A673 (cell line): ENCODE measurements at regions not wholly inside any gene's neighbourhood (a gene's known extent, or its start where the extent isn't known, plus 50 kb on each side); places are given as distances from the start of the nearest gene placed in this dataset.

Experiments
- BruUV-seq: library from RNA; stranded (reverse); fragments of 400-500 nt; replicated peaks from 2 replicates; lab custom pipeline; 2021; lab: Mats Ljungman, UMichigan
- CTCF ChIA-PET: fragments of 300-600 bp; sonication (Branson Sonifier 250); formaldehyde crosslinking; loops from one replicate; lab custom pipeline; 2022; ENCODE audit warnings: antibody characterized with exemption; lab: Charles Lee
- POLR2A ChIA-PET: fragments of 300-600 bp; sonication (Branson Sonifier 250); formaldehyde crosslinking; loops from one replicate; lab custom pipeline; 2022; ENCODE audit warnings: antibody characterized with exemption; ENCODE audit not compliant: low non-redundant PET; lab: Charles Lee
- DNase-seq: peaks from one replicate; pipeline ENCODE4 v3.0.0-alpha.2; 2015; ENCODE audit warnings: low spot score
- H3K27ac ChIP-seq: fragments of 200-600 bp; sonication (generic); 2 replicates; pipeline ENCODE4 v1.5.1; 2016; ENCODE audit warnings: mixed run types, low read depth, mild to moderate bottlenecking, mixed read lengths, antibody characterized with exemption, low read length; ENCODE audit not compliant: poor library complexity, severe bottlenecking
- H3K27me3 ChIP-seq: fragments of 200-600 bp; sonication (generic); replicated peaks from 2 replicates; pipeline ENCODE4 v1.6.1; 2017; ENCODE audit warnings: mixed run types, low read depth, mild to moderate bottlenecking, mixed read lengths, antibody characterized with exemption, low read length; ENCODE audit not compliant: insufficient read depth, poor library complexity
- H3K36me3 ChIP-seq: fragments of 200-600 bp; sonication (generic); 2 replicates; pipeline ENCODE4 v1.6.1; 2016; ENCODE audit warnings: mixed run types, mild to moderate bottlenecking, mixed read lengths, antibody characterized with exemption, low read length; ENCODE audit not compliant: insufficient read depth, poor library complexity, severe bottlenecking
- H3K4me1 ChIP-seq: fragments of 200-600 bp; sonication (generic); 2 replicates; pipeline ENCODE4 v1.6.1; 2017; ENCODE audit warnings: mixed run types, mild to moderate bottlenecking, mixed read lengths, antibody characterized with exemption, low read length; ENCODE audit not compliant: insufficient read depth, poor library complexity, severe bottlenecking
- H3K4me3 ChIP-seq: fragments of 200-600 bp; sonication (generic); 2 replicates; pipeline ENCODE4 v1.5.1; 2016; ENCODE audit warnings: low read depth, mixed run types, mild to moderate bottlenecking, mixed read lengths, low read length; ENCODE audit not compliant: poor library complexity, severe bottlenecking
- H3K9me3 ChIP-seq: fragments of 200-600 bp; sonication (generic); 2 replicates; pipeline ENCODE4 v1.6.1; 2016; ENCODE audit warnings: mixed run types, low read depth, mild to moderate bottlenecking, mixed read lengths, antibody characterized with exemption, low read length; ENCODE audit not compliant: poor library complexity, severe bottlenecking
- CTCF ChIP-seq: fragments of 300-800, 200-600 bp; sonication (generic); conservative IDR thresholded peaks from 2 replicates; pipeline ENCODE4 v1.5.1; 2017; ENCODE audit warnings: low read depth, mild to moderate bottlenecking, antibody characterized with exemption, low read length, moderate library complexity, mixed read lengths
- EZH2 ChIP-seq: fragments of 200-600 bp; sonication (generic); IDR thresholded peaks from 2 replicates; pipeline ENCODE4 v1.6.1; 2017; ENCODE audit warnings: borderline replicate concordance, low read depth, mild to moderate bottlenecking, mixed read lengths, antibody characterized with exemption, low read length; ENCODE audit not compliant: poor library complexity, severe bottlenecking
- intact Hi-C: fragments of 100-400 bp; cut with micrococcal nuclease; formaldehyde crosslinking; loops from one replicate; pipeline ENCODE4 v1.10.0; 2022; ENCODE audit not compliant: unreplicated experiment

GRCh38 chr12:58455136-58455535, 465.2 kb downstream of the LRIG3 start:
- CTCF ChIA-PET: no interaction called here

GRCh38 chr12:58458102-58458501, 462.2 kb downstream of the LRIG3 start:
- intact Hi-C loops: no loop called here
- no peak for DNase-seq
- Histone ChIP-seq H3K9me3 (no peaks in the 10 kb centered on the region), H3K36me3 (no peaks in the 10 kb centered on the region), H3K27ac (no peak overlapping the region), H3K4me3 (no peak overlapping the region), H3K4me1 (no peaks in the 10 kb centered on the region), H3K27me3 (no peaks in the 10 kb centered on the region)
- TF ChIP-seq CTCF (no peak), EZH2 (no peak)
- POLR2A ChIA-PET: no interaction called here
- BruUV-seq: no TSS peak
- CTCF ChIA-PET: interaction anchor here (0.6 kb wide), 1 partner anchor 460 kb away, joined by 3 read pairs; no protein-coding TSS in a partner anchor

More at GRCh38 chr12:58455136-58455535, 465.2 kb downstream of the LRIG3 start:
- Histone ChIP-seq H3K9me3 (no peaks in the 10 kb centered on the region), H3K27ac (no peak overlapping the region), H3K27me3 (no peaks in the 10 kb centered on the region), H3K4me3 (no peak overlapping the region), H3K4me1 (no peaks in the 10 kb centered on the region), H3K36me3 (no peaks in the 10 kb centered on the region)
- intact Hi-C loops: no loop called here
- no peak for DNase-seq
- BruUV-seq: no TSS peak
- POLR2A ChIA-PET: no interaction called here
- TF ChIP-seq EZH2 (no peak), CTCF (no peak)

- Histone ChIP-seq H3K27me3 (no peaks in the 10 kb centered on the region), H3K36me3 (no peaks in the 10 kb centered on the region), H3K4me1 (no peaks in the 10 kb centered on the region), H3K4me3 (no peak overlapping the region), H3K9me3 (no peaks in the 10 kb centered on the region), H3K27ac (no peak overlapping the region)
- no TSS peak for BruUV-seq
- no peak for DNase-seq
- intact Hi-C loops: no loop called here
- TF ChIP-seq EZH2 (no peak), CTCF (no peak; the same call in 1 of the 2 replicates)
- ChIA-PET CTCF (no interaction called here), POLR2A (no interaction called here)
Measured at GRCh38 chr12:58459191-58459590, 461.1 kb downstream of the LRIG3 start.
